MCF 10A (cell line): ENCODE measurements at regions not wholly inside any gene's neighbourhood (a gene's known extent, or its start where the extent isn't known, plus 50 kb on each side); places are given as distances from the start of the nearest gene placed in this dataset.

ENCODE experiments used
- BruUV-seq: library from RNA; stranded (reverse); fragments of 400-500 nt; replicated peaks from 2 replicates; lab custom pipeline; 2021; lab: Mats Ljungman, UMichigan
- CTCF ChIA-PET: fragments of 300-600 bp; sonication (Branson Sonifier 250); formaldehyde crosslinking; extraction: SDS; loops from one replicate; lab custom pipeline; 2021; ENCODE audit warnings: antibody characterized with exemption, inconsistent platforms; lab: Yijun Ruan, JAX
- POLR2A ChIA-PET: fragments of 300-600, 350-650 bp; sonication (Branson Sonifier 250); formaldehyde crosslinking; extraction: SDS; loops from one replicate; lab custom pipeline; 2020; ENCODE audit warnings: antibody characterized with exemption, inconsistent platforms; lab: Yijun Ruan, JAX
- DNase-seq: peaks from one replicate; pipeline ENCODE4 v3.0.0-alpha.2; 2018; ENCODE audit not compliant: unreplicated experiment
- H3K27ac Mint-ChIP-seq: one replicate; pipeline ENCODE4 v1.8.0; 2022; ENCODE audit warnings: mild to moderate bottlenecking, low read depth, mixed read lengths; ENCODE audit not compliant: unreplicated experiment
- H3K27me3 Mint-ChIP-seq: one replicate; pipeline ENCODE4 v1.8.0; 2022; ENCODE audit warnings: mixed read lengths; ENCODE audit not compliant: insufficient read depth, unreplicated experiment
- H3K36me3 Mint-ChIP-seq: one replicate; pipeline ENCODE4 v1.8.0; 2022; ENCODE audit warnings: mild to moderate bottlenecking, moderate library complexity, mixed read lengths; ENCODE audit not compliant: insufficient read depth, unreplicated experiment
- H3K4me1 Mint-ChIP-seq: one replicate; pipeline ENCODE4 v1.8.0; 2022; ENCODE audit warnings: mixed read lengths; ENCODE audit not compliant: insufficient read depth, unreplicated experiment
- H3K4me3 Mint-ChIP-seq: one replicate; pipeline ENCODE4 v1.8.0; 2022; ENCODE audit warnings: mild to moderate bottlenecking, moderate library complexity, mixed read lengths; ENCODE audit not compliant: unreplicated experiment
- H3K9me3 Mint-ChIP-seq: one replicate; pipeline ENCODE4 v1.8.0; 2022; ENCODE audit warnings: mixed read lengths; ENCODE audit not compliant: unreplicated experiment
- intact Hi-C: fragments of 100-400 bp; cut with micrococcal nuclease; formaldehyde crosslinking; loops from 2 replicates; pipeline ENCODE4 v1.14.1; 2022
- TF ChIP-seq, protein P1 (sequence below): fragments of 200-600 bp; IDR thresholded peaks from one replicate; pipeline ENCODE4 v1.8.0; 2022; ENCODE audit warnings: antibody characterized with exemption, mild to moderate bottlenecking; ENCODE audit not compliant: unreplicated experiment

DNA sequence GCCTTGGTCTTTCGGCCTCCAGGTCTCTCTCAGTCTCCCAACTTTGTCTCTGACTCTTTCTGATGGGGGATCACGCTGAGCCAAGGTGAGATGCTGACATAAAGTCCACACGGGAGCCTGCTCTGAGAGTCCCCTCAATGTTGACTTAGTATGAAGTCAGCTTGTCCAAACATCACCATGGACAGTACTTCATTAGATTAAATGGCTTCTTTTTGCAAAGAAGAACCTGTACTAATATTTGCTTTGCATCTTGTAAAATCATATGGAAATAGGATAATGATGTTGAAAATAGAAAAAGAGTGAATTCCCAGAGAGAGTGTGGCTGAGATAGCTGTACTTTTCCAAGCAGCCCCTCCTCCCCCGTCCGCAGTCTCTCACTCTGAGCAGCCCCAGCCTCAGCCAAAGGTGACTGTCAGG lies 56.7 kb upstream of the SIAH1 start:
- peaks cover 10% of the 10 kb centered on the region for H3K4me1 Mint-ChIP-seq
- no peak overlapping the region for H3K4me3 Mint-ChIP-seq
- ChIA-PET CTCF (interaction anchor here (0.5 to 0.6 kb wide), 3 partner anchors 10 to 80 kb away, joined by 3 read pairs; no protein-coding TSS in a partner anchor), POLR2A (no interaction called here)
- no peak for DNase-seq
- H3K36me3 Mint-ChIP-seq, result no peaks in the 10 kb centered on the region
- intact Hi-C loops, result loop anchor here (10.0 kb wide), 1 partner anchor 57 kb away; the partner anchor contains the start of gene SIAH1
- no peaks in the 10 kb centered on the region for H3K9me3 Mint-ChIP-seq
- no peak overlapping the region for H3K27ac Mint-ChIP-seq
- TF ChIP-seq, protein P1, sequence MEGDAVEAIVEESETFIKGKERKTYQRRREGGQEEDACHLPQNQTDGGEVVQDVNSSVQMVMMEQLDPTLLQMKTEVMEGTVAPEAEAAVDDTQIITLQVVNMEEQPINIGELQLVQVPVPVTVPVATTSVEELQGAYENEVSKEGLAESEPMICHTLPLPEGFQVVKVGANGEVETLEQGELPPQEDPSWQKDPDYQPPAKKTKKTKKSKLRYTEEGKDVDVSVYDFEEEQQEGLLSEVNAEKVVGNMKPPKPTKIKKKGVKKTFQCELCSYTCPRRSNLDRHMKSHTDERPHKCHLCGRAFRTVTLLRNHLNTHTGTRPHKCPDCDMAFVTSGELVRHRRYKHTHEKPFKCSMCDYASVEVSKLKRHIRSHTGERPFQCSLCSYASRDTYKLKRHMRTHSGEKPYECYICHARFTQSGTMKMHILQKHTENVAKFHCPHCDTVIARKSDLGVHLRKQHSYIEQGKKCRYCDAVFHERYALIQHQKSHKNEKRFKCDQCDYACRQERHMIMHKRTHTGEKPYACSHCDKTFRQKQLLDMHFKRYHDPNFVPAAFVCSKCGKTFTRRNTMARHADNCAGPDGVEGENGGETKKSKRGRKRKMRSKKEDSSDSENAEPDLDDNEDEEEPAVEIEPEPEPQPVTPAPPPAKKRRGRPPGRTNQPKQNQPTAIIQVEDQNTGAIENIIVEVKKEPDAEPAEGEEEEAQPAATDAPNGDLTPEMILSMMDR, result no peak
- BruUV-seq, result no TSS peak
- no peaks in the 10 kb centered on the region for H3K27me3 Mint-ChIP-seq

DNA sequence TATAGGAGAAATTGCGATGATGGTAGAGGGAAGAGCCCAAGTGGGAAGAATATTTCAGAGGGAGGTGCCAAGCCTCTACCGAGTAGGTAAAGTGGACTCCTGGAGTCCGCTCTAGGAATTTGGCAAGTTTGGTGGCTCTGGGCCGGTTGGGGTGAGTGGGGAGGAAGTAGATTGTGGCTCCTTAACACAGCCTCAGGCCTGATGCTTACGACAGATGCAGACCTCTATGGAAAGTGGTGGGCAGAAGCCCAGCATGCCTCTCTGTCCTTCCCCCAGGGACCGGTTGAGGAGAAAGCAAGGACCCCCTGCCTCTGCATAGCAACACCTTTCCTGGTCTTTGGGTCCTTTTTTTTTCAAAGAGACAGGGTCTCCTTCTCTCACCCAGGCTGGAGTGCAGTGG lies 55.9 kb upstream of the SIAH1 start:
- Mint-ChIP-seq H3K27ac (no peak overlapping the region), H3K27me3 (no peaks in the 10 kb centered on the region), H3K4me3 (no peak overlapping the region), H3K9me3 (no peaks in the 10 kb centered on the region), H3K4me1 (peaks cover 10% of the 10 kb centered on the region), H3K36me3 (no peaks in the 10 kb centered on the region)
- intact Hi-C loops, result loop anchor here (10.0 kb wide), 1 partner anchor 56 kb away; the partner anchor contains the start of gene SIAH1
- CTCF ChIA-PET, result interaction anchor here (0.5 to 0.6 kb wide), 2 partner anchors 7 to 164 kb away, joined by 4 read pairs; no protein-coding TSS in a partner anchor
- BruUV-seq, result no TSS peak
- DNase-seq, result no peak
- TF ChIP-seq, protein P1, result no peak
- POLR2A ChIA-PET, result no interaction called here

DNA sequence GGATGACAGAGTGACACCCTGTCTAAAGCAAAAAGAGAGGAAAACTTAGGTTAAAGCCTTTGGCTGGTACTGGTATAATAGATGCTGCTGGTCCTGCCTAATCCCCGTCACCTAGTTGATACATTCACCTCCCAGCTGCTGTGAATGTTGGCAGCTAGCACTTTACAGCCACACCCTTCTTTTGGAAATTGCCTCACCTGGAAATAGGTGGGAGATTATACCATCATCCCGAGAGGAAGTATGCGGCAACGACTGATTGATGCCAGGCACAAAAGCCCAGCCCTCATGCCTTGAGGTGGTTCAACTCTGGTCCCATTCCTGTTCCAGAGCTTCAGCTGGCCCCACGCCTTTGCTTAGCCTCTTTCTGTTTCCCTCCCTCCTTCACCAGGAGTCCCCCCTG lies 53.2 kb upstream of the SIAH1 start:
- Mint-ChIP-seq H3K4me1 (peaks cover 9% of the 10 kb centered on the region), H3K27ac (no peak overlapping the region), H3K9me3 (no peaks in the 10 kb centered on the region), H3K27me3 (no peaks in the 10 kb centered on the region), H3K4me3 (no peak overlapping the region), H3K36me3 (no peaks in the 10 kb centered on the region)
- intact Hi-C loops, result no loop called here
- no TSS peak for BruUV-seq
- peak; percentile 72 for DNase-seq
- CTCF ChIA-PET, result interaction anchor here (0.6 kb wide), 1 partner anchor 78 kb away, joined by 3 read pairs; no protein-coding TSS in a partner anchor
- POLR2A ChIA-PET, result interaction anchor here (0.9 to 1.2 kb wide), 2 partner anchors 24 to 185 kb away, joined by 3 read pairs; no protein-coding TSS in a partner anchor
- TF ChIP-seq, protein P1, result no peak

DNA sequence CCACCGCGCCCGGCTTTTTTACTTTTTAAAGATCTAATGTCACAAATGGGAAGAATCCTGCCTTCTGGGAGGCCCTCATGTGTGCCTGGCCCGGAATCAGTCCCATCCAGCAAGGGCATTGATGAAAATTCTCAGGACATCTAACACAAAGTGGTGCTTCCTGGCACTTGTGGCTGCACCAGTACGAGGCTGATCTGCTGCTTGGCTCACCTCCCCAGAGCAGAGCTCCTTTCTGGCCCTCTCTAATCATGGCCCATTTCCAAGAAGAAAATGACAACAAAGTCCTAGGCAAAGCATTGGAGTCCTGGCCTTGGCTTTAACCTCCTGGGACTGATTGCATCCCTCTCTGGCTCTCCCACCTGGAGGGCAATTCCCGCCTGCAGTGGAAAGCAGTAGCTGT lies 50.7 kb upstream of the SIAH1 start:
- no peak for DNase-seq
- Mint-ChIP-seq H3K4me1 (peaks cover 9% of the 10 kb centered on the region), H3K27me3 (no peaks in the 10 kb centered on the region), H3K4me3 (no peak overlapping the region), H3K36me3 (no peaks in the 10 kb centered on the region), H3K9me3 (no peaks in the 10 kb centered on the region), H3K27ac (no peak overlapping the region)
- ChIA-PET POLR2A (no interaction called here), CTCF (interaction anchor here (0.6 kb wide), 1 partner anchor 29 kb away, joined by 3 read pairs; no protein-coding TSS in a partner anchor)
- no TSS peak for BruUV-seq
- intact Hi-C loops, result no loop called here
- TF ChIP-seq, protein P1, result no peak
